ENCODE measurements at regions not wholly inside any gene's neighbourhood (a gene's known extent, or its start where the extent isn't known, plus 50 kb on each side); places are given as distances from the start of the nearest gene placed in this dataset.

GRCh38 chr2:217154923-217155322 is 295.1 kb upstream of the TNP1 start:
- TF ChIP-seq, protein P1, sequence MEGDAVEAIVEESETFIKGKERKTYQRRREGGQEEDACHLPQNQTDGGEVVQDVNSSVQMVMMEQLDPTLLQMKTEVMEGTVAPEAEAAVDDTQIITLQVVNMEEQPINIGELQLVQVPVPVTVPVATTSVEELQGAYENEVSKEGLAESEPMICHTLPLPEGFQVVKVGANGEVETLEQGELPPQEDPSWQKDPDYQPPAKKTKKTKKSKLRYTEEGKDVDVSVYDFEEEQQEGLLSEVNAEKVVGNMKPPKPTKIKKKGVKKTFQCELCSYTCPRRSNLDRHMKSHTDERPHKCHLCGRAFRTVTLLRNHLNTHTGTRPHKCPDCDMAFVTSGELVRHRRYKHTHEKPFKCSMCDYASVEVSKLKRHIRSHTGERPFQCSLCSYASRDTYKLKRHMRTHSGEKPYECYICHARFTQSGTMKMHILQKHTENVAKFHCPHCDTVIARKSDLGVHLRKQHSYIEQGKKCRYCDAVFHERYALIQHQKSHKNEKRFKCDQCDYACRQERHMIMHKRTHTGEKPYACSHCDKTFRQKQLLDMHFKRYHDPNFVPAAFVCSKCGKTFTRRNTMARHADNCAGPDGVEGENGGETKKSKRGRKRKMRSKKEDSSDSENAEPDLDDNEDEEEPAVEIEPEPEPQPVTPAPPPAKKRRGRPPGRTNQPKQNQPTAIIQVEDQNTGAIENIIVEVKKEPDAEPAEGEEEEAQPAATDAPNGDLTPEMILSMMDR (IDR thresholded peaks at IDR 0.05; ENCODE audit: low read depth, low read length, poor library complexity, severe bottlenecking) = no peak
- no peak for TF ChIP-seq EZH2phosphoT487 (IDR thresholded peaks at IDR 0.05; ENCODE audit: borderline replicate concordance, low read length)

All from DOHH2 (cell line).